ENCODE measurements at regions not wholly inside any gene's neighbourhood (a gene's known extent, or its start where the extent isn't known, plus 50 kb on each side); places are given as distances from the start of the nearest gene placed in this dataset.
"Not testable (repeated sequence)": the region's sequence is repeated elsewhere in the genome, so short reads cannot be mapped to it uniquely, and the experiment has no call there.

DNA sequence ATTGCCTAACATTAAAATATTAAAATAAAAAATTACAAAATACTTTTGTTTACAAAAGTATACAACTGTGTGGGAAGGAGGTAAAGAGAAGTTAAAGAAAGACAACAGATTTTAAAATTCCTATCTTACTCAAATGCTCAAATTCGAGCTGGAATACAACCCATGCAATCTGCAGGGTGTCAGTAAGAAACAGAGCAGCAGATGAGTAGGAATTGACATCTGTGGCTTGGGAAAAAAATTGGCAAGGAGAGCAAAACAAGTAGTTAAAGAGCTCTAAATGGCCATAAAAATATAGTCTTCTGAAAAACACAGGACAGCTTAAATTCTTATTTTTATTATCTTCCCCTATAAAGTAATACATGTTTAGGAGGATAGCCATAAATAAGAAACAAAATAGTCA is 1609.0 kb upstream of the AGA start (continued):
- TF ChIP-seq, protein P1, sequence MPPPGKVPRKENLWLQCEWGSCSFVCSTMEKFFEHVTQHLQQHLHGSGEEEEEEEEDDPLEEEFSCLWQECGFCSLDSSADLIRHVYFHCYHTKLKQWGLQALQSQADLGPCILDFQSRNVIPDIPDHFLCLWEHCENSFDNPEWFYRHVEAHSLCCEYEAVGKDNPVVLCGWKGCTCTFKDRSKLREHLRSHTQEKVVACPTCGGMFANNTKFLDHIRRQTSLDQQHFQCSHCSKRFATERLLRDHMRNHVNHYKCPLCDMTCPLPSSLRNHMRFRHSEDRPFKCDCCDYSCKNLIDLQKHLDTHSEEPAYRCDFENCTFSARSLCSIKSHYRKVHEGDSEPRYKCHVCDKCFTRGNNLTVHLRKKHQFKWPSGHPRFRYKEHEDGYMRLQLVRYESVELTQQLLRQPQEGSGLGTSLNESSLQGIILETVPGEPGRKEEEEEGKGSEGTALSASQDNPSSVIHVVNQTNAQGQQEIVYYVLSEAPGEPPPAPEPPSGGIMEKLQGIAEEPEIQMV (CRISPR knock-in tag; IDR thresholded peaks at IDR 0.05; ENCODE audit: low read depth), result no peak
- TF ChIP-seq ZNF720 (CRISPR knock-in tag; IDR thresholded peaks at IDR 0.05), result no peak

DNA sequence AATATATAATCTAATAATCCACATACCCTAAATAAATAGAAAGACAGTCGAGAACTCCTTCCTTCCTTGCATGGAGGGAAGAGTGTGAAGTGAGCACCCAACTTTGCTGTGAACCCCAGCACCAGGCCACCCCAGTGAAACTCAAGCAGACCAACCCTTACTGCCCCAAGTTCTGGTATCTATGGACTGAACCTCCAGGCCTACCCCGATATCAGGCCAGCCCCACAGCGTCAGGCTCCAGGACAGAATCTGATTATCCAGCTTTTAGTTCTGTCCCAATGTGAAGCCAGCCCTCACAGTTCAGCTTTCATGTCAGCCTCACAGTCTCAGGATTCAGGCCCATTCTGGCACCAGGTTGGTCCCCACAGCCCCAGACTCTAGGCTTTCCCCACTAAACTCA is 1617.2 kb upstream of the AGA start:
- DNase-seq (ENCODE audit: low spot score) (no peak), FAIRE-seq (no peak), ATAC-seq (no peak)
- H3K9ac ChIP-seq (ENCODE audit: insufficient read depth, low read depth, low read length), result no peak overlapping the region
- no peaks in the 10 kb centered on the region for H3K36me3 ChIP-seq (replicated peaks in 1 of 2; ENCODE audit: control insufficient read depth in 1 of 2, insufficient read depth in 2 of 2, low read length in 2 of 2)
- H3K4me3 ChIP-seq (replicated peaks in 1 of 3; ENCODE audit: insufficient read depth in 1 of 3, low read depth in 2 of 3, low read length in 3 of 3), result no peak overlapping the region
- no peak overlapping the region for H3K27ac ChIP-seq (ENCODE audit: extremely low read length, insufficient read depth, low read length)
- BruUV-seq (replicated peaks), result no TSS peak
- H4K20me1 ChIP-seq (ENCODE audit: insufficient read depth, low read length), result no peaks in the 10 kb centered on the region
- ChIA-PET POLR2A (no interaction called here), CTCF (ENCODE audit: low intra/inter-chr PET ratio, low total read pairs) (no interaction called here)
- TF ChIP-seq ZNF746 (CRISPR knock-in tag; IDR thresholded peaks at IDR 0.05) (no peak), ZNF432 (CRISPR knock-in tag; IDR thresholded peaks at IDR 0.05; ENCODE audit: borderline replicate concordance) (no peak), ZNF569 (CRISPR knock-in tag; IDR thresholded peaks at IDR 0.05; ENCODE audit: borderline replicate concordance) (no peak), HOXA3 (CRISPR knock-in tag; IDR thresholded peaks at IDR 0.05) (no peak), ZNF510 (CRISPR knock-in tag; IDR thresholded peaks at IDR 0.05; ENCODE audit: low read depth) (no peak), ZBTB38 (CRISPR knock-in tag; IDR thresholded peaks at IDR 0.05) (no peak), FOXA3 (CRISPR knock-in tag; IDR thresholded peaks at IDR 0.05) (no peak), MEIS2 (CRISPR knock-in tag; IDR thresholded peaks at IDR 0.05) (no peak), ZNF562 (CRISPR knock-in tag; IDR thresholded peaks at IDR 0.05; ENCODE audit: borderline replicate concordance) (no peak)
- TF ChIP-seq, protein P2, sequence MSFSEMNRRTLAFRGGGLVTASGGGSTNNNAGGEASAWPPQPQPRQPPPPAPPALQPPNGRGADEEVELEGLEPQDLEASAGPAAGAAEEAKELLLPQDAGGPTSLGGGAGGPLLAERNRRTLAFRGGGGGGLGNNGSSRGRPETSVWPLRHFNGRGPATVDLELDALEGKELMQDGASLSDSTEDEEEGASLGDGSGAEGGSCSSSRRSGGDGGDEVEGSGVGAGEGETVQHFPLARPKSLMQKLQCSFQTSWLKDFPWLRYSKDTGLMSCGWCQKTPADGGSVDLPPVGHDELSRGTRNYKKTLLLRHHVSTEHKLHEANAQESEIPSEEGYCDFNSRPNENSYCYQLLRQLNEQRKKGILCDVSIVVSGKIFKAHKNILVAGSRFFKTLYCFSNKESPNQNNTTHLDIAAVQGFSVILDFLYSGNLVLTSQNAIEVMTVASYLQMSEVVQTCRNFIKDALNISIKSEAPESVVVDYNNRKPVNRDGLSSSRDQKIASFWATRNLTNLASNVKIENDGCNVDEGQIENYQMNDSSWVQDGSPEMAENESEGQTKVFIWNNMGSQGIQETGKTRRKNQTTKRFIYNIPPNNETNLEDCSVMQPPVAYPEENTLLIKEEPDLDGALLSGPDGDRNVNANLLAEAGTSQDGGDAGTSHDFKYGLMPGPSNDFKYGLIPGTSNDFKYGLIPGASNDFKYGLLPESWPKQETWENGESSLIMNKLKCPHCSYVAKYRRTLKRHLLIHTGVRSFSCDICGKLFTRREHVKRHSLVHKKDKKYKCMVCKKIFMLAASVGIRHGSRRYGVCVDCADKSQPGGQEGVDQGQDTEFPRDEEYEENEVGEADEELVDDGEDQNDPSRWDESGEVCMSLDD (CRISPR knock-in tag; IDR thresholded peaks at IDR 0.05; ENCODE audit: borderline replicate concordance), result no peak
- no peaks in the 10 kb centered on the region for H3K4me1 ChIP-seq (ENCODE audit: insufficient read depth, low read length)
- 7% methylated on average over 1 of the region's 3 CpGs for WGBS (ENCODE audit: low lambda C conversion rate)
- H3K79me2 ChIP-seq (ENCODE audit: insufficient read depth, low read length), result no peaks in the 10 kb centered on the region
- H2AFZ ChIP-seq (ENCODE audit: low read length), result no peak overlapping the region
- no peak overlapping the region for H3K4me2 ChIP-seq (ENCODE audit: low read depth, low read length)
- H3K27me3 ChIP-seq (ENCODE audit: control insufficient read depth in 1 of 2, insufficient read depth in 2 of 2, low read length in 2 of 2), result no peaks in the 10 kb centered on the region; a peak in 1 of 5 replicates
- peaks cover 35% of the 10 kb centered on the region for H3K9me3 ChIP-seq (ENCODE audit: low read length)
- in situ Hi-C loops (cut with HindIII; ENCODE audit: extremely low pct_ligation_motif_present, low pct_unique_long_range_greater_than_20kb) (no loop called here), intact Hi-C loops (cut with micrococcal nuclease; ENCODE audit: unreplicated experiment) (no loop called here)

DNA sequence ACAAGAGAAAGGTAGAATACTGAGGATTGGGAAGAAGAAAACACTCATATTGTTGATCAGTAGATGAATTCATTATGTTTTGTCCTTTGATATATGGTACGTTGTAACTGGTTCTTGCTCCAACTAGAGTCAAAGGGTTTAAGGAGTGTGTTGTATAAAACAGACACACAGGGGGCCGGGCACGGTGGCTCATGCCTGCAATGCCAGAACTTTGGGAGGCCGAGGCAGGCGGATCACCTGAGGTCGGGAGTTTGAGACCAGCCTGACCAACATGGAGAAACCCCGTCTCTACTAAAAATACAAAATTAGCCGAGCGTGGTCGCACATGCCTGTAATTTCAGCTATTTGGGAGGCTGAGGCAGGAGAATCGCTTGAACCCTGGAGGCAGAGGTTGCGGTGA is 1624.0 kb upstream of the AGA start:
- H3K79me2 ChIP-seq (ENCODE audit: insufficient read depth, low read length); FAIRE-seq; H3K4me2 ChIP-seq (ENCODE audit: low read depth, low read length); H3K36me3 ChIP-seq (replicated peaks in 1 of 2; ENCODE audit: control insufficient read depth in 1 of 2, insufficient read depth in 2 of 2, low read length in 2 of 2); POLR2A ChIA-PET; H2AFZ ChIP-seq (ENCODE audit: low read length); H3K4me3 ChIP-seq (replicated peaks in 1 of 3; ENCODE audit: insufficient read depth in 1 of 3, low read depth in 2 of 3, low read length in 3 of 3); intact Hi-C loops (cut with micrococcal nuclease; ENCODE audit: unreplicated experiment); DNase-seq (ENCODE audit: low spot score); H3K9ac ChIP-seq (ENCODE audit: insufficient read depth, low read depth, low read length); CTCF ChIA-PET (ENCODE audit: low intra/inter-chr PET ratio, low total read pairs); H4K20me1 ChIP-seq (ENCODE audit: insufficient read depth, low read length); ATAC-seq; in situ Hi-C loops (cut with HindIII; ENCODE audit: extremely low pct_ligation_motif_present, low pct_unique_long_range_greater_than_20kb); H3K27me3 ChIP-seq (ENCODE audit: control insufficient read depth in 1 of 2, insufficient read depth in 2 of 2, low read length in 2 of 2); H3K4me1 ChIP-seq (ENCODE audit: insufficient read depth, low read length); H3K27ac ChIP-seq (ENCODE audit: extremely low read length, insufficient read depth, low read length); BruUV-seq (replicated peaks): not testable (repeated sequence)
- H3K9me3 ChIP-seq (ENCODE audit: low read length), result peaks cover 21% of the 10 kb centered on the region
- WGBS (ENCODE audit: low lambda C conversion rate), result 17% methylated on average over 12 of the region's 12 CpGs

Data from HepG2 (cell line).